Tibial artery (tissue), 4 donors: ENCODE measurements at regions not wholly inside any gene's neighbourhood (a gene's known extent, or its start where the extent isn't known, plus 50 kb on each side); places are given as distances from the start of the nearest gene placed in this dataset.
"Not testable (repeated sequence)": the region's sequence is repeated elsewhere in the genome, so short reads cannot be mapped to it uniquely, and the experiment has no call there.

ENCODE experiments used
- DNase-seq, 2 donors: peaks; one replicate each; pipeline ENCODE4 v3.0.0-alpha.2; 2019
- H3K27ac ChIP-seq, 2 donors: fragments of 200-600 bp; sonication (generic) in 1 of 2; 1 replicate in 1 of 2; 2 replicates in 1 of 2; pipeline ENCODE4 v1.5.1; 2018 to 2019; ENCODE audit warnings: mild to moderate bottlenecking in 1 of 2
- H3K27me3 ChIP-seq, 2 donors: fragments of 200-600 bp; sonication (generic) in 1 of 2; one replicate each; pipeline versions ENCODE4 v1.5.1 to v1.6.0; 2016 to 2019
- H3K36me3 ChIP-seq, 3 donors: fragments of 200-600 bp; sonication (generic) in 2 of 3; one replicate each; pipeline ENCODE4 v1.5.1; 2016 to 2019; ENCODE audit warnings: mild to moderate bottlenecking in 2 of 3
- H3K4me1 ChIP-seq, 4 donors: fragments of 200-600 bp; sonication (generic) in 2 of 4; 1 replicate in 3 of 4; 2 replicates in 1 of 4; pipeline ENCODE4 v1.5.1; 2016 to 2019
- H3K4me3 ChIP-seq, 2 donors: fragments of 200-600 bp; sonication (generic) in 1 of 2; 1 replicate in 1 of 2; 2 replicates in 1 of 2; pipeline ENCODE4 v1.5.1; 2018 to 2019; ENCODE audit warnings: mild to moderate bottlenecking in 2 of 2
- H3K9me3 ChIP-seq, 3 donors: fragments of 200-600 bp; sonication (generic) in 1 of 3; one replicate each; pipeline ENCODE4 v1.5.1; 2016 to 2019
- CTCF ChIP-seq, 2 experiments: fragments of 200-600 bp in 1 of 2; fragments of 450-650 bp in 1 of 2; IDR thresholded peaks; one replicate each; pipeline ENCODE4 v1.5.1; 2017 to 2019; ENCODE audit warnings: antibody characterized with exemption in 2 of 2, mild to moderate bottlenecking in 1 of 2, moderate library complexity in 1 of 2
- intact Hi-C: fragments of 100-400 bp; cut with DNase I; formaldehyde crosslinking; loops from one replicate; pipeline ENCODE4 v1.15.0; 2023; ENCODE audit warnings: low total_unique reads

- intact Hi-C loops = no loop called here
- no peak overlapping the region for H3K27ac ChIP-seq
- DNase-seq = no peak
- H3K4me3 ChIP-seq = no peak overlapping the region
- H3K27me3 ChIP-seq = no peaks in the 10 kb centered on the region
- H3K36me3 ChIP-seq = no peaks in the 10 kb centered on the region
- H3K4me1 ChIP-seq = no peaks in the 10 kb centered on the region
- no peaks in the 10 kb centered on the region for H3K9me3 ChIP-seq
- no peak for TF ChIP-seq CTCF (IDR thresholded peaks at IDR 0.05)
Observed at GRCh38 chr4:57719456-57719855, 609.3 kb upstream of the IGFBP7 start.

- H3K9me3 ChIP-seq, H3K4me3 ChIP-seq, H3K27ac ChIP-seq, H3K36me3 ChIP-seq, H3K4me1 ChIP-seq, H3K27me3 ChIP-seq, intact Hi-C loops: not testable (repeated sequence)
- DNase-seq = peak in 1 of 2 donors; percentile 33
Observed at GRCh38 chr4:57714313-57714712, 604.1 kb upstream of the IGFBP7 start.

- H3K27ac ChIP-seq = no peak overlapping the region
- no peaks in the 10 kb centered on the region for H3K4me1 ChIP-seq
- no peak for DNase-seq
- intact Hi-C loops = no loop called here
- no peak for TF ChIP-seq CTCF (IDR thresholded peaks at IDR 0.05)
- H3K4me3 ChIP-seq = no peak overlapping the region
- no peaks in the 10 kb centered on the region for H3K27me3 ChIP-seq
- H3K36me3 ChIP-seq = no peaks in the 10 kb centered on the region
- no peaks in the 10 kb centered on the region for H3K9me3 ChIP-seq
Observed at GRCh38 chr4:57710053-57710452, 599.9 kb upstream of the IGFBP7 start.

GRCh38 chr4:57691370-57691769 is 581.2 kb upstream of the IGFBP7 start:
- no peak overlapping the region for H3K27ac ChIP-seq
- H3K9me3 ChIP-seq = no peaks in the 10 kb centered on the region
- no peak for TF ChIP-seq CTCF (IDR thresholded peaks at IDR 0.05)
- H3K4me3 ChIP-seq = no peak overlapping the region
- intact Hi-C loops = no loop called here
- DNase-seq = no peak
- no peaks in the 10 kb centered on the region for H3K4me1 ChIP-seq
- H3K27me3 ChIP-seq = no peaks in the 10 kb centered on the region
- no peaks in the 10 kb centered on the region for H3K36me3 ChIP-seq

GRCh38 chr4:57689693-57690205 is 579.6 kb upstream of the IGFBP7 start:
- Histone ChIP-seq H3K27me3 (no peaks in the 10 kb centered on the region), H3K4me3 (no peak overlapping the region), H3K9me3 (no peaks in the 10 kb centered on the region), H3K36me3 (no peaks in the 10 kb centered on the region), H3K27ac (no peak overlapping the region), H3K4me1 (no peaks in the 10 kb centered on the region)
- TF ChIP-seq CTCF (IDR thresholded peaks at IDR 0.05) = no peak
- intact Hi-C loops = no loop called here
- DNase-seq = no peak

GRCh38 chr4:57682275-57682674 is 572.1 kb upstream of the IGFBP7 start:
- H3K4me1 ChIP-seq = no peaks in the 10 kb centered on the region
- no peaks in the 10 kb centered on the region for H3K9me3 ChIP-seq
- no peaks in the 10 kb centered on the region for H3K27me3 ChIP-seq
- no peak for TF ChIP-seq CTCF (IDR thresholded peaks at IDR 0.05)
- DNase-seq = no peak
- H3K36me3 ChIP-seq = no peaks in the 10 kb centered on the region
- intact Hi-C loops = no loop called here
- H3K4me3 ChIP-seq = no peak overlapping the region
- H3K27ac ChIP-seq = no peak overlapping the region
